GM12873 (cell line): ENCODE measurements at regions not wholly inside any gene's neighbourhood (a gene's known extent, or its start where the extent isn't known, plus 50 kb on each side); places are given as distances from the start of the nearest gene placed in this dataset.

Source experiments
- TF ChIP-seq, protein P1 (sequence below): IDR thresholded peaks from 2 replicates; pipeline ENCODE4 v1.5.1; 2012; ENCODE audit warnings: low read depth, mild to moderate bottlenecking, moderate library complexity, low read length, control low read depth; ENCODE audit not compliant: insufficient read depth; ENCODE audit errors: missing control alignments

DNA sequence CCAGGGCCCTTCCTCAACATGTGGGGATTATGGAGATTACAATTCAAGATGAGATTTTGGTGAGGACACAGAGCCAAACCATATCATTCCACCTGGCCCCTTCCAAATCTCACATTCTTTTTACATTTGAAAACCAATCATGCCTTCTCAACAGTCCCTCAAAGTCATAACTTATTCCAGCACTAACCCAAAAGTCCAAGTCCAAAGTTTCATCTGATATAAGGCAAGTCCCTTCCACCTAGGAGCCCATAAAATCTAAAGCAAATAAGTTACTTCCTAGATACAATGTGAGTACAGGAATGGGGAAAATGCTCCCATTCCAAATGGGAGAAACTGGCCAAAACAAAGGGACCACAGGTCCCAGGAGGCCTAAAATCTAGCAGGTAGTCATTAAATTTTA lies 309.5 kb upstream of the SLITRK3 start:
- TF ChIP-seq, protein P1, sequence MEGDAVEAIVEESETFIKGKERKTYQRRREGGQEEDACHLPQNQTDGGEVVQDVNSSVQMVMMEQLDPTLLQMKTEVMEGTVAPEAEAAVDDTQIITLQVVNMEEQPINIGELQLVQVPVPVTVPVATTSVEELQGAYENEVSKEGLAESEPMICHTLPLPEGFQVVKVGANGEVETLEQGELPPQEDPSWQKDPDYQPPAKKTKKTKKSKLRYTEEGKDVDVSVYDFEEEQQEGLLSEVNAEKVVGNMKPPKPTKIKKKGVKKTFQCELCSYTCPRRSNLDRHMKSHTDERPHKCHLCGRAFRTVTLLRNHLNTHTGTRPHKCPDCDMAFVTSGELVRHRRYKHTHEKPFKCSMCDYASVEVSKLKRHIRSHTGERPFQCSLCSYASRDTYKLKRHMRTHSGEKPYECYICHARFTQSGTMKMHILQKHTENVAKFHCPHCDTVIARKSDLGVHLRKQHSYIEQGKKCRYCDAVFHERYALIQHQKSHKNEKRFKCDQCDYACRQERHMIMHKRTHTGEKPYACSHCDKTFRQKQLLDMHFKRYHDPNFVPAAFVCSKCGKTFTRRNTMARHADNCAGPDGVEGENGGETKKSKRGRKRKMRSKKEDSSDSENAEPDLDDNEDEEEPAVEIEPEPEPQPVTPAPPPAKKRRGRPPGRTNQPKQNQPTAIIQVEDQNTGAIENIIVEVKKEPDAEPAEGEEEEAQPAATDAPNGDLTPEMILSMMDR, result no peak

DNA sequence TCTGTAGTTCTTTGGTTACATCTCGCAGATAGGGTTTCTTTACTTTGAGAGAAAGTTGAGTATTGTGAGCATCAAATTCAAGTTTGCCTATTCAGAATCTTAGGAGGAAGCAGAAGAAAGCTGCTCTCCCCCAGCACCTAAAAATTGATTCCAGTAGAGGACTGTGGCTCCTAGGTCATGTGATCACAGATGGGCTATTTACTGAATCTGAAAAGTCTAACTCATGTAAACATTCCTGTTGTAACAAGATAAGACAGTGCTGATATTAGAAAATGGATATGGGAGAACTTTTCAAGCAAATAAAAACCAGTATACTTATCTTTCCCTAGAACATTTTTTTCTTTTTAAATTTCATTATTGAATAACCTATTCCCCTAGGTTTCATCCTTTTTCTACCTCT lies 308.4 kb upstream of the SLITRK3 start:
- TF ChIP-seq, protein P1, result no peak

GRCh38 chr3:165503825-165504224 lies 307.6 kb upstream of the SLITRK3 start:
- TF ChIP-seq, protein P1, result no peak

DNA sequence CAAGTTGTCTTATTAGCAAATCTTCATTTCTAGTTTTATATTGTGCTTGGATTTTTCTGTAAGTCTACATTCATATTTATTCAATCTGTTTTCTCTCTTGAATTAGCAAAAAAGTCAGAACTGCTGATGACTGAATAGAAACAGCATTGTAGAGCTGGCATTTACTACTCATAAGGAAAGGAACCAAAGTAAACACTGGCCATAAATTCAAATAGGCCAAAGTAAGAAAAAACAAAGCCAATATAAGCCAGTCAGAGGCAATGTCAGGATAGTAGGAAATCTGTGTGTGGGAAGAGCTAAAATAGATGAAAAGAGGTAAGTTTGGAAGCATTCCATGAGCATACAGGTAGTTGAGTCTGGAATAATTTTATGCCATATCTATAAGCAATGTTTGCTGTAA lies 307.2 kb upstream of the SLITRK3 start:
- TF ChIP-seq, protein P1, result no peak

DNA sequence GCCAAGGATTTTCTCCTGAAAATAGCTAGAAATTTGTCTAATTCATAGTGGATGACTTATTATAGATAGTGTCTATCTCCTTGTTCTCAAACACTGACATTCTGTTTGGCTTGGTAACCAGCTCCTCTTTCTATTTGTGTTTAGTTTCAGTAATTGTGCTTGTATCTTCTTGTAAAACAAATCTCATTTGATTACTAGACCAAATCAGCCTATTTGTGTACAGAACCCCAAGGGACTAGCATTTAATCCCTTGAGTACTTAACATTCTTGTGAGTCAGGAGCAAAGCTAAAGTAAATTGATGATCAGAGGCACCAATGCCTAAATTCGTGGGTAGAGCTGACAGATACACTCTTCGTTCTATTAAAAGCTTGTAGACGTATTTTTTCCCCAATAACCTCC lies 306.5 kb upstream of the SLITRK3 start:
- TF ChIP-seq, protein P1, result no peak

DNA sequence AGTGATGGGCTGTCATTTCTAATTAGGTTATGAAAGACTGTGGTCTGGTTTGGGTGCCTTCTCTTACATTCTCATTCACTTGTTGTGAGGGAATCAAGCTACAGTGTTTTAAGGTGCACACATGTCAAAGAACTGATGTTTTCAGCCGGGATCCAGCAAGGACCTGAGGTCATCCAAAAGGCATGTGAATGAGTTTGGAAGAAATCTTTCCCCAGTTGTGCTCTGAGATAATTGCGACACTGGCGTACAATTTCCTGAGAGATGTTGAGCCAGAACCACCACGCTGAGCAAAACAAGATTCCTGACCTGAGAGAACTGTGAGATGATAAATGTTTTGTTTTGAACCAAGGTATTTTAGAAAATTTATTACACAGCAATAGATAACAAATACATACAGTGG lies 295.3 kb upstream of the SLITRK3 start:
- TF ChIP-seq, protein P1, result no peak

GRCh38 chr3:165476399-165477060 lies 280.3 kb upstream of the SLITRK3 start:
- TF ChIP-seq, protein P1, result no peak
